ENCODE measurements at regions not wholly inside any gene's neighbourhood (a gene's known extent, or its start where the extent isn't known, plus 50 kb on each side); places are given as distances from the start of the nearest gene placed in this dataset.
"Not testable (repeated sequence)": the region's sequence is repeated elsewhere in the genome, so short reads cannot be mapped to it uniquely, and the experiment has no call there.

GRCh38 chr7:65621580-65622201 is 248.0 kb downstream of the ZNF92 start:
- peak; percentile 78 for TF ChIP-seq CTCF (conservative IDR thresholded peaks at IDR 0.05)
- H3K4me2 ChIP-seq; H3K36me3 ChIP-seq (ENCODE audit: low read depth); H2AFZ ChIP-seq; H3K9me3 ChIP-seq (ENCODE audit: insufficient read depth, low read depth); H3K4me1 ChIP-seq (replicated peaks; ENCODE audit: insufficient read depth); H3K9me2 ChIP-seq (ENCODE audit: insufficient read depth); H3K79me2 ChIP-seq (ENCODE audit: low read depth); CTCF ChIA-PET; H3K4me3 ChIP-seq; BruUV-seq (replicated peaks); H3K27ac ChIP-seq; H3F3A ChIP-seq (ENCODE audit: insufficient read depth, low read depth); POLR2A ChIA-PET (ENCODE audit: unreplicated experiment); intact Hi-C loops (cut with micrococcal nuclease; ENCODE audit: unreplicated experiment); H4K20me1 ChIP-seq (ENCODE audit: insufficient read depth): not testable (repeated sequence)
- peaks cover 26% of the 10 kb centered on the region for H3K27me3 ChIP-seq (ENCODE audit: insufficient read depth, low read depth)
- DNase-seq: peak in 1 of 2 experiments; percentile 37

GRCh38 chr7:65631236-65631635 is 241.6 kb upstream of the VKORC1L1 start:
- H3K36me3 ChIP-seq (ENCODE audit: low read depth); H4K20me1 ChIP-seq (ENCODE audit: insufficient read depth); H3K27me3 ChIP-seq (ENCODE audit: insufficient read depth, low read depth); CTCF ChIA-PET; DNase-seq; POLR2A ChIA-PET (ENCODE audit: unreplicated experiment); H3K79me2 ChIP-seq (ENCODE audit: low read depth); H2AFZ ChIP-seq; H3K9me3 ChIP-seq (ENCODE audit: insufficient read depth, low read depth); H3K4me1 ChIP-seq (replicated peaks; ENCODE audit: insufficient read depth); H3K27ac ChIP-seq; H3K4me3 ChIP-seq; H3K9me2 ChIP-seq (ENCODE audit: insufficient read depth); BruUV-seq (replicated peaks); H3K4me2 ChIP-seq; H3F3A ChIP-seq (ENCODE audit: insufficient read depth, low read depth); intact Hi-C loops (cut with micrococcal nuclease; ENCODE audit: unreplicated experiment): not testable (repeated sequence)

GRCh38 chr7:65633587-65634404 is 239.1 kb upstream of the VKORC1L1 start:
- BruUV-seq (replicated peaks); H2AFZ ChIP-seq; H3K4me3 ChIP-seq; H3K36me3 ChIP-seq (ENCODE audit: low read depth); H3F3A ChIP-seq (ENCODE audit: insufficient read depth, low read depth); POLR2A ChIA-PET (ENCODE audit: unreplicated experiment); H3K79me2 ChIP-seq (ENCODE audit: low read depth); H3K4me1 ChIP-seq (replicated peaks; ENCODE audit: insufficient read depth); H3K27ac ChIP-seq; H3K9me3 ChIP-seq (ENCODE audit: insufficient read depth, low read depth); intact Hi-C loops (cut with micrococcal nuclease; ENCODE audit: unreplicated experiment); H3K4me2 ChIP-seq; H3K27me3 ChIP-seq (ENCODE audit: insufficient read depth, low read depth); H4K20me1 ChIP-seq (ENCODE audit: insufficient read depth); CTCF ChIA-PET; H3K9me2 ChIP-seq (ENCODE audit: insufficient read depth); DNase-seq: not testable (repeated sequence)

- POLR2A ChIA-PET (ENCODE audit: unreplicated experiment); H3K36me3 ChIP-seq (ENCODE audit: low read depth); H3K79me2 ChIP-seq (ENCODE audit: low read depth); H3K4me3 ChIP-seq; intact Hi-C loops (cut with micrococcal nuclease; ENCODE audit: unreplicated experiment); H3K4me2 ChIP-seq; H3K4me1 ChIP-seq (replicated peaks; ENCODE audit: insufficient read depth); H4K20me1 ChIP-seq (ENCODE audit: insufficient read depth); CTCF ChIA-PET; H2AFZ ChIP-seq; H3F3A ChIP-seq (ENCODE audit: insufficient read depth, low read depth); H3K9me2 ChIP-seq (ENCODE audit: insufficient read depth); H3K9me3 ChIP-seq (ENCODE audit: insufficient read depth, low read depth); H3K27ac ChIP-seq; DNase-seq; BruUV-seq (replicated peaks); H3K27me3 ChIP-seq (ENCODE audit: insufficient read depth, low read depth): not testable (repeated sequence)
Measured at GRCh38 chr7:65638918-65639317, 234.0 kb upstream of the VKORC1L1 start.

GRCh38 chr7:65639717-65640116 is 233.2 kb upstream of the VKORC1L1 start:
- intact Hi-C loops (cut with micrococcal nuclease; ENCODE audit: unreplicated experiment); H3K4me3 ChIP-seq; H3K4me2 ChIP-seq; H3K36me3 ChIP-seq (ENCODE audit: low read depth); H3K4me1 ChIP-seq (replicated peaks; ENCODE audit: insufficient read depth); DNase-seq; H3F3A ChIP-seq (ENCODE audit: insufficient read depth, low read depth); H2AFZ ChIP-seq; POLR2A ChIA-PET (ENCODE audit: unreplicated experiment); H3K27ac ChIP-seq; H3K9me2 ChIP-seq (ENCODE audit: insufficient read depth); H3K79me2 ChIP-seq (ENCODE audit: low read depth); H3K27me3 ChIP-seq (ENCODE audit: insufficient read depth, low read depth); CTCF ChIA-PET; BruUV-seq (replicated peaks); H3K9me3 ChIP-seq (ENCODE audit: insufficient read depth, low read depth); H4K20me1 ChIP-seq (ENCODE audit: insufficient read depth): not testable (repeated sequence)

- H3K9me2 ChIP-seq (ENCODE audit: insufficient read depth); H3K36me3 ChIP-seq (ENCODE audit: low read depth); H3K4me1 ChIP-seq (replicated peaks; ENCODE audit: insufficient read depth); H3K27ac ChIP-seq; H3K27me3 ChIP-seq (ENCODE audit: insufficient read depth, low read depth); BruUV-seq (replicated peaks); H4K20me1 ChIP-seq (ENCODE audit: insufficient read depth); CTCF ChIA-PET; H3K9me3 ChIP-seq (ENCODE audit: insufficient read depth, low read depth); H3K79me2 ChIP-seq (ENCODE audit: low read depth); H2AFZ ChIP-seq; H3K4me2 ChIP-seq; intact Hi-C loops (cut with micrococcal nuclease; ENCODE audit: unreplicated experiment); DNase-seq; H3F3A ChIP-seq (ENCODE audit: insufficient read depth, low read depth); POLR2A ChIA-PET (ENCODE audit: unreplicated experiment); H3K4me3 ChIP-seq: not testable (repeated sequence)
Measured at GRCh38 chr7:65643498-65643897, 229.4 kb upstream of the VKORC1L1 start.

Data from PC-9 (cell line).